HCT116 (cell line): ENCODE measurements at regions not wholly inside any gene's neighbourhood (a gene's known extent, or its start where the extent isn't known, plus 50 kb on each side); places are given as distances from the start of the nearest gene placed in this dataset.

Experiments
- EZH2phosphoT487 ChIP-seq: fragments of 200-600 bp; IDR thresholded peaks from 2 replicates; pipeline ENCODE4 v1.6.1; 2018; ENCODE audit warnings: antibody characterized with exemption, borderline replicate concordance
- FOSL1 ChIP-seq: IDR thresholded peaks from 2 replicates; pipeline ENCODE4 v1.6.1; 2012; ENCODE audit warnings: low read depth
- POLR2A ChIP-seq: IDR thresholded peaks from 2 replicates; pipeline ENCODE4 v1.7.0; 2011; ENCODE audit warnings: borderline replicate concordance; ENCODE audit not compliant: insufficient read depth, insufficient read length; ENCODE audit errors: extremely low read depth
- POLR2AphosphoS5 ChIP-seq: IDR thresholded peaks from 2 replicates; pipeline ENCODE4 v1.6.1; 2011; ENCODE audit warnings: mild to moderate bottlenecking, low read depth, low read length, moderate library complexity
- SIN3A ChIP-seq: IDR thresholded peaks from 2 replicates; pipeline ENCODE4 v1.6.1; 2012; ENCODE audit warnings: low read depth
- SRF ChIP-seq: IDR thresholded peaks from 2 replicates; pipeline ENCODE4 v1.6.1; 2012; ENCODE audit warnings: low read depth
- YY1 ChIP-seq: IDR thresholded peaks from 2 replicates; pipeline ENCODE4 v1.6.1; 2011; ENCODE audit warnings: low read length, low read depth, moderate library complexity, mild to moderate bottlenecking; ENCODE audit not compliant: insufficient replicate concordance; ENCODE audit errors: extremely low read depth
- ZNF274 ChIP-seq: fragments of 200-500 bp; sonication (Bioruptor generic); IDR thresholded peaks from 2 replicates; pipeline ENCODE4 v1.6.1; 2014; ENCODE audit warnings: mild to moderate bottlenecking, low read depth, low read length, inconsistent platforms
- TF ChIP-seq, protein P1 (sequence below), 3 experiments: fragments of 200-600 bp in 1 of 3; sonication (generic) in 1 of 3; IDR thresholded peaks in 2 of 3; conservative IDR thresholded peaks in 1 of 3; 2 replicates each; pipeline ENCODE4 v1.5.1; 2012 to 2017; ENCODE audit warnings: low read depth in 2 of 3, low read length in 2 of 3, antibody characterized with exemption in 1 of 3, borderline replicate concordance in 1 of 3, control low read depth in 1 of 3, mild to moderate bottlenecking in 1 of 3, mixed read lengths in 1 of 3, mixed run types in 1 of 3, moderate library complexity in 1 of 3; ENCODE audit not compliant: insufficient read depth in 1 of 3
- TF ChIP-seq, protein P2 (sequence below): IDR thresholded peaks from 2 replicates; pipeline ENCODE4 v1.6.1; 2012; ENCODE audit warnings: low read depth

DNA sequence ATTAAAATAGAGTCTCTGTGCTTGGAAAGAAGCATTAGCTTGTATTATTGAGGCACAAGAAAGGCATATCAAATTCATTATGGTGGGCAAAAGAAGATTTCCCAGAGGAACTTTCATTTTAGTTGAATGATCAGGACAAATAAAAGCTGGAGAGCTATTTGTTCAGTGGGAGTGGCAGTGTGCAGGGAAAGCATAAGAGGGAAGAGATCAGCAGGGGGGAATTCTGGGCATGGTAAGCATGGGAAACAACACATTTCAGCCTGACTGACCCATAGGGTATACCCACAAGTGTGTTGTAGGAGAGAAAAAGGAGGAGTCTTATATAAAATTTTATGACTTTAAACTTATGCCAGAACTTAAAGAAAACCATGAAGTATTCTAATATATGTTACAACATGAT, 167.7 kb upstream of the RASA1 start:
- TF ChIP-seq, protein P1, sequence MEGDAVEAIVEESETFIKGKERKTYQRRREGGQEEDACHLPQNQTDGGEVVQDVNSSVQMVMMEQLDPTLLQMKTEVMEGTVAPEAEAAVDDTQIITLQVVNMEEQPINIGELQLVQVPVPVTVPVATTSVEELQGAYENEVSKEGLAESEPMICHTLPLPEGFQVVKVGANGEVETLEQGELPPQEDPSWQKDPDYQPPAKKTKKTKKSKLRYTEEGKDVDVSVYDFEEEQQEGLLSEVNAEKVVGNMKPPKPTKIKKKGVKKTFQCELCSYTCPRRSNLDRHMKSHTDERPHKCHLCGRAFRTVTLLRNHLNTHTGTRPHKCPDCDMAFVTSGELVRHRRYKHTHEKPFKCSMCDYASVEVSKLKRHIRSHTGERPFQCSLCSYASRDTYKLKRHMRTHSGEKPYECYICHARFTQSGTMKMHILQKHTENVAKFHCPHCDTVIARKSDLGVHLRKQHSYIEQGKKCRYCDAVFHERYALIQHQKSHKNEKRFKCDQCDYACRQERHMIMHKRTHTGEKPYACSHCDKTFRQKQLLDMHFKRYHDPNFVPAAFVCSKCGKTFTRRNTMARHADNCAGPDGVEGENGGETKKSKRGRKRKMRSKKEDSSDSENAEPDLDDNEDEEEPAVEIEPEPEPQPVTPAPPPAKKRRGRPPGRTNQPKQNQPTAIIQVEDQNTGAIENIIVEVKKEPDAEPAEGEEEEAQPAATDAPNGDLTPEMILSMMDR (IDR thresholded peaks at IDR 0.05 in 2 of 3, conservative IDR thresholded peaks at IDR 0.05 in 1 of 3; ENCODE audit: borderline replicate concordance in 1 of 3, insufficient read depth in 1 of 3, low read depth in 2 of 3, low read length in 2 of 3), result no peak
- no peak for TF ChIP-seq POLR2AphosphoS5
- TF ChIP-seq POLR2A, result no peak
- TF ChIP-seq YY1, result no peak
- TF ChIP-seq SRF, result no peak
- no peak for TF ChIP-seq FOSL1
- no peak for TF ChIP-seq ZNF274
- TF ChIP-seq, protein P2, sequence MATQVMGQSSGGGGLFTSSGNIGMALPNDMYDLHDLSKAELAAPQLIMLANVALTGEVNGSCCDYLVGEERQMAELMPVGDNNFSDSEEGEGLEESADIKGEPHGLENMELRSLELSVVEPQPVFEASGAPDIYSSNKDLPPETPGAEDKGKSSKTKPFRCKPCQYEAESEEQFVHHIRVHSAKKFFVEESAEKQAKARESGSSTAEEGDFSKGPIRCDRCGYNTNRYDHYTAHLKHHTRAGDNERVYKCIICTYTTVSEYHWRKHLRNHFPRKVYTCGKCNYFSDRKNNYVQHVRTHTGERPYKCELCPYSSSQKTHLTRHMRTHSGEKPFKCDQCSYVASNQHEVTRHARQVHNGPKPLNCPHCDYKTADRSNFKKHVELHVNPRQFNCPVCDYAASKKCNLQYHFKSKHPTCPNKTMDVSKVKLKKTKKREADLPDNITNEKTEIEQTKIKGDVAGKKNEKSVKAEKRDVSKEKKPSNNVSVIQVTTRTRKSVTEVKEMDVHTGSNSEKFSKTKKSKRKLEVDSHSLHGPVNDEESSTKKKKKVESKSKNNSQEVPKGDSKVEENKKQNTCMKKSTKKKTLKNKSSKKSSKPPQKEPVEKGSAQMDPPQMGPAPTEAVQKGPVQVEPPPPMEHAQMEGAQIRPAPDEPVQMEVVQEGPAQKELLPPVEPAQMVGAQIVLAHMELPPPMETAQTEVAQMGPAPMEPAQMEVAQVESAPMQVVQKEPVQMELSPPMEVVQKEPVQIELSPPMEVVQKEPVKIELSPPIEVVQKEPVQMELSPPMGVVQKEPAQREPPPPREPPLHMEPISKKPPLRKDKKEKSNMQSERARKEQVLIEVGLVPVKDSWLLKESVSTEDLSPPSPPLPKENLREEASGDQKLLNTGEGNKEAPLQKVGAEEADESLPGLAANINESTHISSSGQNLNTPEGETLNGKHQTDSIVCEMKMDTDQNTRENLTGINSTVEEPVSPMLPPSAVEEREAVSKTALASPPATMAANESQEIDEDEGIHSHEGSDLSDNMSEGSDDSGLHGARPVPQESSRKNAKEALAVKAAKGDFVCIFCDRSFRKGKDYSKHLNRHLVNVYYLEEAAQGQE, result no peak
- TF ChIP-seq SIN3A, result no peak
- no peak for TF ChIP-seq EZH2phosphoT487
